HL-60 (cell line): ENCODE measurements at regions not wholly inside any gene's neighbourhood (a gene's known extent, or its start where the extent isn't known, plus 50 kb on each side); places are given as distances from the start of the nearest gene placed in this dataset.

ENCODE experiments used
- GABPA ChIP-seq: IDR thresholded peaks from 2 replicates; pipeline ENCODE4 v1.6.1; 2012; ENCODE audit warnings: low read depth
- REST ChIP-seq: IDR thresholded peaks from 2 replicates; pipeline ENCODE4 v1.6.1; 2012; ENCODE audit warnings: low read depth; ENCODE audit not compliant: insufficient replicate concordance
- TF ChIP-seq, protein P1 (sequence below): IDR thresholded peaks from one replicate; pipeline ENCODE4 v1.5.1; 2011; ENCODE audit warnings: low read length, control low read depth, inconsistent platforms; ENCODE audit not compliant: insufficient read depth

- TF ChIP-seq, protein P1, sequence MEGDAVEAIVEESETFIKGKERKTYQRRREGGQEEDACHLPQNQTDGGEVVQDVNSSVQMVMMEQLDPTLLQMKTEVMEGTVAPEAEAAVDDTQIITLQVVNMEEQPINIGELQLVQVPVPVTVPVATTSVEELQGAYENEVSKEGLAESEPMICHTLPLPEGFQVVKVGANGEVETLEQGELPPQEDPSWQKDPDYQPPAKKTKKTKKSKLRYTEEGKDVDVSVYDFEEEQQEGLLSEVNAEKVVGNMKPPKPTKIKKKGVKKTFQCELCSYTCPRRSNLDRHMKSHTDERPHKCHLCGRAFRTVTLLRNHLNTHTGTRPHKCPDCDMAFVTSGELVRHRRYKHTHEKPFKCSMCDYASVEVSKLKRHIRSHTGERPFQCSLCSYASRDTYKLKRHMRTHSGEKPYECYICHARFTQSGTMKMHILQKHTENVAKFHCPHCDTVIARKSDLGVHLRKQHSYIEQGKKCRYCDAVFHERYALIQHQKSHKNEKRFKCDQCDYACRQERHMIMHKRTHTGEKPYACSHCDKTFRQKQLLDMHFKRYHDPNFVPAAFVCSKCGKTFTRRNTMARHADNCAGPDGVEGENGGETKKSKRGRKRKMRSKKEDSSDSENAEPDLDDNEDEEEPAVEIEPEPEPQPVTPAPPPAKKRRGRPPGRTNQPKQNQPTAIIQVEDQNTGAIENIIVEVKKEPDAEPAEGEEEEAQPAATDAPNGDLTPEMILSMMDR = no peak
- no peak for TF ChIP-seq GABPA
- no peak for TF ChIP-seq REST
Measured at GRCh38 chr12:132386926-132387497, 57.6 kb upstream of the GALNT9 start.
